HFF-Myc (cell line): ENCODE measurements at regions not wholly inside any gene's neighbourhood (a gene's known extent, or its start where the extent isn't known, plus 50 kb on each side); places are given as distances from the start of the nearest gene placed in this dataset.

Experiments
- DNase-seq: peaks from one replicate; pipeline ENCODE4 v3.0.0-alpha.2; 2011; ENCODE audit warnings: low read depth; ENCODE audit errors: extremely low read depth
- H3K4me3 ChIP-seq: replicated peaks from 2 replicates; pipeline ENCODE4 v1.5.1; 2011; ENCODE audit warnings: low read depth, mild to moderate bottlenecking, control low read depth, low read length
- CTCF ChIP-seq: IDR thresholded peaks from 2 replicates; pipeline ENCODE4 v1.5.1; 2012; ENCODE audit warnings: mild to moderate bottlenecking, low read depth, low read length, control low read depth; ENCODE audit errors: missing control alignments

- no peak for DNase-seq
- H3K4me3 ChIP-seq, result no peak overlapping the region
- TF ChIP-seq CTCF, result no peak
These were observed 157.0 kb upstream of the SVIL start for GRCh38 chr10:29791773-29792172.

GRCh38 chr10:29790207-29790606, 155.4 kb upstream of the SVIL start:
- TF ChIP-seq CTCF, result no peak
- no peak overlapping the region for H3K4me3 ChIP-seq

GRCh38 chr10:29788113-29788512, 153.3 kb upstream of the SVIL start:
- DNase-seq, result no peak
- TF ChIP-seq CTCF, result no peak
- H3K4me3 ChIP-seq, result no peak overlapping the region

More at GRCh38 chr10:29790207-29790606, 155.4 kb upstream of the SVIL start:
- no peak for DNase-seq

GRCh38 chr10:29785701-29786100, 150.9 kb upstream of the SVIL start:
- no peak for DNase-seq
- no peak overlapping the region for H3K4me3 ChIP-seq
- TF ChIP-seq CTCF, result no peak

GRCh38 chr10:29784175-29784773, 149.5 kb upstream of the SVIL start:
- no peak for TF ChIP-seq CTCF
- peak; percentile 99 for DNase-seq
- no peak overlapping the region for H3K4me3 ChIP-seq

- no peak overlapping the region for H3K4me3 ChIP-seq
- no peak for TF ChIP-seq CTCF
- no peak for DNase-seq
These were observed 148.6 kb upstream of the SVIL start for GRCh38 chr10:29783201-29783947.
